NCI-H446 treated with DMSO at 0.1 percent for 48 hours (cell line): ENCODE measurements at regions not wholly inside any gene's neighbourhood (a gene's known extent, or its start where the extent isn't known, plus 50 kb on each side); places are given as distances from the start of the nearest gene placed in this dataset.

Experiments
- DNase-seq: peaks from one replicate; lab custom pipeline; 2025; lab: John Stamatoyannopoulos, UW

DNA sequence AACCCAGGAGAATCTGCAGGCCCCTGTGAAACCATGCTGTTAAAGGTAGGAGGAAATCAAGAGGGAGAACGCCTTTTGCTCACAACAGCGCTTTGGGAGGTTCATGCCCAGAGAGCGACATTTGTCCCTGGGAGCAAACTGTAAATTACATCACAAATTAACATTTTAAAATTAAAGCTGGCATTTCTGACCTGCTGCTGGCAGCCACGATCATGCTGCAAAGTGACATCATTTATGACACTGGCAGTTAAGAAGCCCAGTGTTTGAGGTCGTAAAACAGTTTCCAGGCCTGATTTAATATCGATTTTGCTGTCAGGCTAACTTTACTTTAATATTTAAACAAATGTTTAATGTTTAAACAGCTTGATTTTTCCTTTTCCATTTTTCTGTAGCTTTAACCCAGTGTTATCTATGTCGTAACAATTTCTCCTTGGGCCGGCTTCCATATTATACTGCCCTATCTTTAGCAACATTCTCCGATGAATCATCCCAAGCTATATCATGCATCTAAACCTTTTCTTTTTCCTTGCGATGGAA, 86.5 kb upstream of the NPVF start:
- no peak for DNase-seq

DNA sequence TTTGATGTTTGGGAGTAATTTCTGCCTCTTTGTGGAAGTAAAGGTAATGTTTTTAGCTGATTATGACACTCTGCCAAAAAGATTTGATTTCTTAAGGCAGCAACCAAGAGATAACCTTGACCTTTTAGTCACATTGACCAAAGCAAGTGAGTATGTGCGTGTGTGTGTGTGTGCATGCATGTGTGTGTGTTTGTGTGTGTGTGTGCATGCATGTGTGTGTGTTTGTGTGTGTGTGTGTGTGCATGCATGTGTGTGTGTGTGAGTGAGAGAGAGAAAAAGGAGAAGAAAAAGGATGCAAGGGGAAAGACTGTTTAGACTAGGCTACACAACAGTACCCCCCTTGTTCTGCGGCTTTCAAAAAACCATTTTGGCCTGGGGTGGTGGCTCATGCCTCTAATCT, 88.1 kb upstream of the NPVF start:
- no peak for DNase-seq

DNA sequence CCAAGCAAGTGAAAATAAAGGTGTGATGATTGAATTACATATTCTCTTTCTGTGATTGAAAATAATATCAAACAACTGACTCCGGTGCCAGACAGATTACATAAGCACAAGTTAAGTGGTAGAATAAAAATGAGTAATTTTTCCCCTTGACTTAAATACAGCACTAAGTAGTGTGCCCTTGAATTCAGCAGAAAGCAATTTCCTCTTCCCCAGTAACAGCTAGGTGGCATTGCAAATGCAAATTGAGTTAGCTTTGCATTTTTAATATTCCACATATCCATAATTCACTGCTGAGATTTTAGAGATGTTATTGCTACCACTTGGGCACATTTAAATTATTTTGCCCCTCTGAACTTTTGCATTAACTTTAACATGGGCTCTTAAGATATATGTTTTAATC, 89.8 kb upstream of the NPVF start:
- DNase-seq = no peak

DNA sequence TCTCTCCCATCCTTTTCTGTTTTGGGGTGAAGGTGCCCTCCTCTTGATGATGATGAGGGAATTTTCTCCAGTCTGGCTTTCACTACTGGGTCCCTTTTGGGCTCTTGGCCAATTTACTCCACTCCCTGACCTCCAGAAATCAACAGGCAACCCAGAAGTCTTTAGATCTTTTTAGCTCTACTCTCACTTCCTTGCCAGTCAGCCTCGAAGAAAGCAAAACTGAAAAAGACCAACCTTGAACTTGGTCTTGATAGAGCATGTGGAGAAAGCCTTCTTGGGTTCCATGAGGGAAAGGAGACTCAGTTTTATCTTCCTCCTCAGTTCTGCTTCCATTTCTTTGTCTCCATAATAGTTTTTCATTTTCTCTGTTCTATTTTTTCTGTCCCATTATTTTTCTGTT, 91.4 kb upstream of the NPVF start:
- no peak for DNase-seq

DNA sequence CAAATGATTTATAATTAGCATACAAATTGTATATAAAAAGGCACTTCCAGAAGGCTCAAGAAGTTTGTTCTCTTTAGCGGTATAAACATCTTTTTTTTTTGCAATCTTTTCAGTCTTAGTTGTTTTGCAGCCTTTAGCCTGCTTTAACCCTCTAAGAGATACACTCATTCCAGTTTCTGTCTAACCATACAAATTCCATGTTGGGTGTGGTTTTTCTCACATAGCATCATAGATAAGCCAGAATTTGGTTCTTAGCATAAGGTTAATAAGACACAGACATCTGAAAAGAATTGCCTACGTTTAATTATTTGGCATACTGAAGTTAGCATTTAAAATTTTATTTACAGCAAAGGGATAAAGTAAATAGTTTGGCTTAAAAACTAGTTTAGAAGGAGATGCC, 92.5 kb upstream of the NPVF start:
- DNase-seq = no peak

DNA sequence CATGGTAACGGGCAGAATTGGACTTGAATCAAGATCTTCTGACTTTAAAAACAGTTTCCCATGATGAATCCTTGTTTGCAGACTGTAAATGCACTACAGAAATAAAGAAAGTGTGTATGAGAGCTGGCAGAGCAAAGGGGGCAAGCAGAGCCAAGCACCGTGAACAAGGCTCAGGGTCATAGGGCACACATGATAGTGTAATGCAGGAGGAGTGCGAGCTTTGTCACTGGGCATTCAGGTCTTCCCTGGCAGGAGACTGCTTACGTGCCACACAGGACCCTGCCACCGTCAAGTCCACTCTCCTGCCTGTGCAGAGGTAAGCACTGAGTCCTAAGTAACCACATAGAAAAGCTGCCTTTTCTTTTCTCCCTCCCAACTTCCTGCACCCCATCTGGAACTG, 93.1 kb upstream of the NPVF start:
- no peak for DNase-seq

DNA sequence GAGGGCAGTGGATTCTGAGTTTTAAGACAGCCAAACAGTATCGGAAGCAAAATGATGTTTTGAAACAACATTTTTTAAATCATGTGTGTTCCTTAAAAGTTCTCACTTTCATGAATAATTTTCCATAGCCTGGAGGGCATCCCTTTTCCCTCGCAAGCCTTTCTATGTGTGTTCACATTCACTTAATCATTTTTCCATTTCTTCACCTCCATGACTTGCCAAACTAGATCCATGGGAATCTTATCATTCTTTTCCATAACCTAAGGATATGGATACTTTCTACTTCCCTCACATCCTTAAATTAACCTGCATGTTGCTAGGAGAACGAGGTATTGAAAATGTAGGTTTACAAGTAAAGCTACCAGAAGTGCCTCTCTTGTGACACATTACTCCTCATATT, 94.2 kb upstream of the NPVF start:
- DNase-seq = no peak

DNA sequence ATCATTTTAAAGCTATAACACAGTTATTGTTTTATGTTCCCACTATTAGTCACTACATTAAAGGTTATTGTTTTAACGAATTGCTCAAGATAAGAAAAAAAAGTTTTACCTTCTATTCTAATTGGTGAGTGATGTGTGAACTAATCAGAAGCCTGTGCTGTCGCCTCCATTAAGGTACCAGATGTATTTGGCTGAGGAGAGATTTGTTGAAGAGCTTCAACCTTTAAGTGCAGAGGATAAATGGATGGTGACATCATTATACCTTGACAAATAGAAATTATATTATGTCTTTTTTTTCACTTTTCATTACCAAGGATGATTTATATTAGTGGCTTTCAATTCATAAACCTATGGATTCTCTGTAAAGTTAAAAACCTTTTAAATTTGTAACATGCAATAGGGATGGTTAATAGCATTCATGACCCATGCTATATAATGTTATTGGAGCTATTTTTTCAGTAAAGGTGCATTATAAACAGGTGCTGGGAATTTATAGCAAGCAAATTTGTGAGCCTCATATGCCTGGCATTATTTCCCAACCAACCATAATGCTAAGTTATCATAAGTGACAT, 97.0 kb upstream of the NPVF start:
- DNase-seq = no peak

DNA sequence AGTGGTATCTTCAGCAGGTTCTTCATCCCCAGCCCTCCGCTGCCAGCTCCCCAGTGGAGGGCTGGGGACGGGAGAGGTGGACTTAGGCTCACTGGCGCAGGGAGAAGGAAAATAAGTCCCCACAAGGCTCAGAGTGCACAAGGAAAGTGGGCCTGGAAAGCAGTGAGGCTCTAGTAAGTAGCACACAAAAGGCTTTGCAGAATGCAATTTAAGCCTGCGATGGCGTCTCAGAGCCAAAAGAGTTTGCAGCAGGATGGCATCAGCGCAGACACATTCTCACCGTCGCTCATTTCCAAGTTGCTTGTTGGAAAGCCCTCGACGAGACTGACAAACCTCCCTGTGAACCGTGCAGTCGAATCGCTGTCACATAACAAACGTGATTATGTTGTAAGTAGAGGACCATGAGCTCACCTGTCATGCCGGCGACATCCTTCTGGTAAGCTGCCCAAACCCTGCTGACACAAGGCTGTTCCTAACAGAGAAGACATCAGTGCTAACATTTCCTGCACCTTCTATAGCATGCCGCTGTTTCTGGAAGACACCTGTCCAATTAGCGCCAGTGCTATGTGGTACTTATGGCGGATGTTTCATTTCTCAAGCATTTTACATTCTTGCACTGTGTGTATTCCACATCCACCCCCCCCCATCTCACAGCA, 98.3 kb upstream of the NPVF start:
- DNase-seq = no peak

DNA sequence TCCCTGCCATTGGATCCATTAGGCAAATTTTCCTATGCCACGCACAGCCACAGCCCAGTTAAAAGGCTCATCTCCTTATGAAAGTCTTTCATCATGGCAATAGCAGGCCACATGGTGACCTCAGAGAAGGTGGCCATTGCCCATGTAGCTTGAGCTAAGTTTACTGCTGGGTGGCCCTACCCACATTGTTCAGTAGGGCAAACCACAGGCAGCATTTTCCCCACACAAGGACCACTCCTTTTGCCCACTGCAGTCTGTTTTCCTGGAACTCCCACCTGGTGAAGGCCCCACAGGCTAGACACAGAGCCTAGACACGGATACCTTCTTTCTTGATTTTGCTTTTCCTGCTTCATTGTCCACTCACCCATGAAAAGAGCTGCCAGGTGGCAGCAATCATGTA, 101.5 kb upstream of the NPVF start:
- DNase-seq = no peak

DNA sequence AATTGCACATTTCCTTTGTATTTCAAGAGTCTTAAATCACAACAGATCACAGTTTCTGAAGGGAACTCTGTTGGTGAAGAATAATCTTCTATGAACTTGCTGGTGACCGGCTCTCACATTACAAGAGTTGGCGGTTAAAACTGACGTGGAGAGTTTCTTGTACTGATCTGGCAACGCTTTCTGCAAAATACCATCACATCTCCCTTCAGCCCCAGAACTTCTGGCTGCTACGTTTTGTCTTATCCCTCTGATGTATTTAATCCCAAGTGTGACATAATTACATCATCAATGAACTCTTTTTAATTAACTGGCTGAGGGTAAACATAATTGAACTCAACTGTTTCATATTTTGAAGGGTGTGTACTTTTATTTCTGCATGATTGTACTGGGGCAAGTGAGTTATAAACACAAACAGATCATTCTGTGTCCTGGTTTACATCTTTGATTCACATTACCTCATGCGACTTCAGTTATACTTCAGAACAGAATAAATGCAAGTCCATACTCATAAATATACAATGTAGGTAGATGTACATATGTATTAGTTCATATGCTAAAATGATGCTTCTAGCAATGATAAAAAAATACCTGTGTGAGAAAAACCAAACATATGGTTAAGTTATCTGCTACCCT, 105.1 kb upstream of the NPVF start:
- no peak for DNase-seq

DNA sequence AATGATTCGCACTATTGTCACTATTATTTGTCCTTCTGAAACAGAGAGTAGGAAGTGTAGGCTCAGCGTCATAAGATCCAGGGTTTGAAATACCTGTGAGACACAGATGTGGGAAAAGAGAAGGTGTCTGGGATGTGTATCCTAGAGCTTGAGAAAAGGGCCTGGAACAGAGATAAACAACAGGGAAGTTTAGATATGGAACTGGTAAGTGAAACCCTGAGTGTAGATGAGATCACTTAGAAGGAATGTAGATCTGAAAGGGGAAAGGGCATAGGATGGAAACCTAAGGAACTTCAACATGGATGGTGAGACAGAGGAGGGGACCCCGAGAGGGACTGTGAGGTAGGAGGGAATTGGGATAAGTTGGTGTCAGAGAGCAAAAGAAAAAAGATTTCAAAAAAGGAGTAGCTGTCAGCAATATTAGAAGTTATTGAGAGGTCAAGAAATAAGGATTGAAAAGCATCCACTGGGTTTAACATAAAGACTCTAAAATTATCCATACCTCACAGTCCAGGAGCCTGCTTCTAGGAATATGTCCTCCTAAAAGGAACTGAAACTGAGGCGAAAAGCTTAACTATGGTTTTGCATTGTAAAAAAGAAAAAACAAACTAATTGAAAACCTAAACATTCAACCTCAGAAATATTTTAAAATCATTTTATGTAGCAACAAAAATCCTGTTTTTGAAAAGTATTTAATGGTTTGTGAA, 119.2 kb upstream of the NPVF start:
- no peak for DNase-seq

DNA sequence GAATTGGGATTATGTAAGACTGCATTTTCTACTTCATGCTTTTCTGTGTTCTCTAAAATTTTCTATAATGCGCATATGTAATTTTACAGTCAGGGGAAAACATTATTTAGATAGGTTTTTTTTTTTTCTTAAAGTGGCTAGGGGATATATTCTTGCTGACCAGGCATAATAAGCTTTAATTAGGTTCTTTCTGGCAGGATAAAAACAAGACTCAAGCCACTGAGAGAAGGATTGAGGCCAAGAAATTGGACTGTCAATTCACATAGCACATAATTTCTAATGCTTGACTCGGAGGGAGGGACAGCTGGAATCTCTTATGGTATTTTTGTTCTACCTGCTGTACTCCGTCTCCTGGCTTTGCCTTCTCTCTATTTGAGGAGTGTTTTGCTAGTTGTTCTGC, 119.8 kb upstream of the NPVF start:
- DNase-seq = no peak

DNA sequence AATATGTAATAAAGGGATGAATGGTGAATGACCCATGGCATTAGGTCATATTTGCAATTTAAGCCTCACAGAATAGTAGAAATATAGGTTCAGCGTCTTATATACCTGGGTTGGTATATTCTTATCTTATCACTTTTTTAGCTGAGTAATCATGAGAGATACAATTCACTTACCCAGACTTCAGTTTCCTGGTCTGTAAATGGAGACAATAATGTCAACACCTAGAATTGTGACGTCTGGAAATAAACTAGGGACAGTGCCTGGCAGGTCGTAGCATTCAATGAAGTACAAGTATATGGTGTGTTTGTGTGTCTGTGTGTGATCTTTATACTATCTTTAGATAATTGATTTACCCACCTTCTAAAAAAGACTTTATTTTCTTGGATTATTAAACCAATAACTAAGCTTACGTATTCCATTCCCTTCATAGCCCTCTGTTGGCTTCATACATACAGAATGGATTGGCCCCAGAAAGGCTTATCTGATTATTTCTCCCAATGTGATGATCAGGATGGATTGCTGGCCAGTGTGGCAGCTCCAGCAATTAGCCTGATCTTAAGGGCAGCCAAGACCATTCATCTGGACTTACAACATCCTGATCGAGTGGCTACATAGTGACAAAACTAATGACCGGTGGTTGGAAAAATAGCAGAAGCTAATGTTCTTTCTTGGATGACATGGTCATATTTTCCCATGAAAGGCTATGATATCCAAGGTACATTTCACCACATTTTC, 121.2 kb upstream of the NPVF start:
- DNase-seq = no peak

DNA sequence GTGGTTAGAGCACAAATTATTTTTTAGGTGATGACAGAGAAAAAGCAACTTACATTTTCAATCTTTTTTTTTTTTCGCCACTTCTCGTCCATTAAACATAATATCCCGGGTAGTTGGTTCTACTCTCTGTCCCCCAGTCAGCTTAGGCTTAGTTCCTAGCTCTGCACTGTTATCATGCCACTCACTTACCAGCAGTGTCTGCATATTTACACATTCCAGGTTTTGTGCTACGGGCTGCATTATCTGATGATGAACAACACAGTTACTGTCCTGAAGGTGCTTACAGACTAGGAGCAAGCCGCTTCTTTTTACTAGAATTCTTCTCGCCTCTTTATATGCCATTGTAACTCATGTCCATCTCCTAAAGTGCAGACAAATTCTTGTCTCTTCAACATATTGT, 121.8 kb upstream of the NPVF start:
- no peak for DNase-seq

DNA sequence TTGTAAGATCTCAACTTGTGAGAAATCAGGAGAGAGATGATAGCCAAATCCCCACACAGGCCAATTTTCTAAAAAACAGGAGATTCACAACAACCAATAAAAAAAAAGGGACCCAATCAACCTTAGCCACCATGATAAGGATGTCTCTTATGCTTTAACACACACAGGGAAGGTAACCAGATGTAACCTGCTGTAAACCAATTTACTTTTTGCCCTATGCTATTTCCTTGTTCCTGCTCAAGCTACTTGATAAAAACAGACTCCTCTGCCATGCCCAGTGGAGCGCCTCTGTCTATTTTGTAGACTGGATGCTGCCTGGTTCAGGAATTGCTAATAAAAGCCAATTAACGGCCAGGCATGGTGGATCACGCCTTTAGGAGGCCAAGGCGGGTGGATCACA, 123.5 kb upstream of the NPVF start:
- DNase-seq = no peak

DNA sequence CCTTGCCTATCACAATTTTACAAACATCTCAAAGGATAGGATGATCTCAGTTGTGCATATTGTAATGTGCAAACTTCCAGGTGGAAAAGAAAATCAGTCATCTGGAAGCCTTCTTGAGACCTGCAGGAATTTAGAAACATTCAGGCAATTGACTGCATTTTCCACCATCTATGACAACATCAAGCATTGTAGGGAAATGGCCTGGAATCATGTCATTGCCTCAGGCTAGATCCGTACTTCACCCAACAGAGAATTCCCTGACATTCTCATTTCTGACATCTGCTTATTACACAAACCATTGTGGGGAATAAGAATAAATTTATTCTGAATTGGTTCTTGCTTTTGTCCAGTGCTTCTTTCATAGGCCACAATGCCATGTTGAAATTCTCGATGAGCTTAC, 124.9 kb upstream of the NPVF start:
- no peak for DNase-seq

DNA sequence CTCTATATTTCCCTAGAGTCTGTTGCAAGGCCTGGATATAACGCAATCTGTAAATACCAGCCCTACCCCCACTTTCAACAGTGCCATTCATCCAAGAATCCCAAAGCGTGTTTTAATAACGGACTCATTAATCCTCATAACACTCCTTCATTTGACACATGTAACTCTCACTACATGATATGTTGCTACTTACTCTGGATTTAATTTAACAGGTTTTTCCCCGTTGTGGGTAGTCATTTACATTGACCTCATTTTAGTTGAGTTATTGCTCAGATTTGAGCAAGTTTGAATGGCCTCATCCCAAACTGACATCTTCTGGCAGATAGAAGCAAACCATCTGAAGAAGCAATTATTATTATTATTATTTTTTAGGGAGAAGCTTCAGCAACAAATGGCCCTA, 125.4 kb upstream of the NPVF start:
- DNase-seq = no peak

DNA sequence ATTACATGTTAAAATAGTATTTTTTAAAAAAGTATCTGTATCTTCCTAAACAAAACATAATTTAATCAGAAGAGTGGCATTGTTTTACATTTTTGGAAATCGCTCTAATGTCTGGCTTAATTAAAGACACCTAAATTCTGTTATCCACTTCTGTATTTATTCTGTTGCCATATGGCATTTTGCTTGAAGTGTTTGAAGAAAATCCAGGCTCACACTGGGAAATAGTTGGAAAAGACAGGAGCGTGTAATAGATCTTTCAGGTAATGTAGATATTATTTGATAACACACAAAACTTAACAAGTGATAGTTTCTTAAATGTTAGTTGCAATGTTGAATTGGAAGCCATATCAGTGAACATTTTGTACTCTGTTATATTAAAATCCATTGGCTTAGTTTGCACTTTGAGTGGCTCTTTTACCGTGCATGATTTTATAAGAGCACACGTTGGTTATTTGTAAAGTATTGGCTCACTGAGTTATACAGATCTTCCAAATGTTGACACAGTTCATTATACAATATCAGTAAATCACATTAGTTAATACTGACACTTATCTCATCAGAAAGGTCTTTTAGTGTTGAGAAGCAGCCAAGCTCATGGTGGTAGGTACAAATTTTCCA, 128.4 kb upstream of the NPVF start:
- peak; percentile 18 for DNase-seq

DNA sequence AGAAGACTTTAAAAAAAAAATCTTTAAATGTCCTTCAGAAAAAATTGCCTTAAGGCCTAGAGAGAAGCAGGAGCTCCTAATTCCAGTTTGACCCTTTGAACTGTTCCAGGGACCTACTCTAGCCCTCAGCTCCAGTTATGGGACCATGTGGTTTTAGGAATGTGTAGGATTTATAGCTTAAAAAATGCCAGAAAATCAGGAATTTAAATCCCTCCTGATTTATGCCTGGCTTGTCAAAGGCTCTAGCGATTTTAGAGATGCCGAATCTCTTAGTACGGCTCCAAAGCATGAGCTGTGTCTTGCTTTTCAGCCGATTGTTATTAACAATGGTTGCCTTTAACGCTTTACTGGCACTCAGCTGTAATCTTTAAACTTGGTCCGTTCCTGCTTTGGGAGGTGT, 130.6 kb upstream of the NPVF start:
- no peak for DNase-seq

DNA sequence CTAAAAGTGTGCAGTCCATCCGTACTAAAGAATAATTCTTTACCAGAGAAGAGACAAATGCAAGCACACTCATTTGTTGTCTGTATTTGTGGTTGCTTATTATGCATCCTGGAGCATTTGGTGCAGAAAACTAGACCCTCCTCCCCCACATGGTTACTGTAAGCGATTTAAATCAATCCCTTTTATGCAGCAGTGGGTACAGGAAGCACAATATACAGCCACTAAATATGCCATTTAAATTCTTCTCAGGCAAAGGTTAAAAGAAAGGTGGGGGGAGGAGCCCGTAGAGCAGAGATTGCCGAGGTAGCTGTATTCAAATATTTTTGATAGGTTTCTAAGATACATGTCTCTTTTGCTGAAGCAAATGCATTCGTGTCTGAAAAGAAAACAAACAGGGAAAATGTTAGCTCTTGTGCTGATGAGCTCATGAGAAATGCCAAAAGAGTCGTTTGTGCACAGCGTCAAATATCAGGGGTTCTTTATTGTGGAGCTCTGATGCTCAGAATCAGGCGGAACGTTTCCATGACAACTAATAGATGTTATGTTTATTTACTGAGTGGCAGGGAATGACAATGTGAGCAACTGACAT, 131.3 kb upstream of the NPVF start:
- peak; percentile 38 for DNase-seq

DNA sequence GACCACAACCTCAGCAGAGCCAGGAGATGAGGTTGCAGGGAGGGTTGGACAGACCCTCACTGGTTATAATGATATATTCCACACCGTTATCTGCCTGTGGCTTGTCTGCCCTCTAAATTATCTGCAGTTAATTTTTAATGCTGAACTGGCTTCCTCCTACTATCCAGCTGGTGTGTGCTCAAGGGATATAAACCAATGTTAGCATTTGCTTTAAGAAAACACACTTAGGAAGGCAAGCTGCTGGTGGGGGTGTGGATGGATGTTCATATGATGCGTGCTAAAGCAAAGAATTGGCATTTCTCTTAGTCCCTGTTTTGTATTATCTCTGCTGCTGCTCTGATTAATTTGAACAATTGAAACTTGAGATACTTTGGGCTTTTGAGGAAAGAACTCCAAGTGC, 132.2 kb upstream of the NPVF start:
- DNase-seq = peak; percentile 44
